CD4-positive, alpha-beta T cell treated with Interleukin-1 beta for 1 hour (primary cell): ENCODE measurements at regions not wholly inside any gene's neighbourhood (a gene's known extent, or its start where the extent isn't known, plus 50 kb on each side); places are given as distances from the start of the nearest gene placed in this dataset.

Experiments used
- DNase-seq, 2 donors: peaks; one replicate each; pipeline ENCODE4 v3.0.0-alpha.2; 2020 to 2022

DNA sequence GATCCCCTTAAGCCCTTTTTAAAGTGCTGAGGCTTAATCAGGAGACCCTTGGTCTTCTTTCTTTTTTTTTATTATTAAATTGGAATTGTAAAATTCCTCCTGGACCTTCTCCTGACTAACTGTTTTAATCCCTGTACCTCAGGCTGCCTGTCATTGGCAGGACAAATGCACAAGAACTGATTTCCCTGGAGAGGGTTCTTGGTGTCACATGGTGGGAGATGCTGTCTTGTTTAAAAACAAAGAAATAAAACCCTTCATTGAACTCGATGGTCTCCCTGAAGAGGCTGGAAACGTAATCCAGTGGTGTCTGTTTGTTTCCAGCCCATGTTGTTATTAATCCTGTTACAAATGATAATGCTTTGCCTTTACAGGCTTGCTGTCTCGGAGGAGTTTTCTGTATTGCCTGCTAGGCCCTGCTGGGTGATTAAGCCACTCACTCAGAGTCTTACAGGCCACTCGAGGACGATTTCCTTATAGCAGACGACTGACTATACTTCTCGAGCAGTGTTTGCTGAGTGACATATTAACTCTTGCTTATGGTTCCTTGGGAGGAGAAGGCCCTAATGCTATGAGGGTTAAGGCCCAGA is 100.5 kb upstream of the MGAT5 start:
- DNase-seq: no peak

DNA sequence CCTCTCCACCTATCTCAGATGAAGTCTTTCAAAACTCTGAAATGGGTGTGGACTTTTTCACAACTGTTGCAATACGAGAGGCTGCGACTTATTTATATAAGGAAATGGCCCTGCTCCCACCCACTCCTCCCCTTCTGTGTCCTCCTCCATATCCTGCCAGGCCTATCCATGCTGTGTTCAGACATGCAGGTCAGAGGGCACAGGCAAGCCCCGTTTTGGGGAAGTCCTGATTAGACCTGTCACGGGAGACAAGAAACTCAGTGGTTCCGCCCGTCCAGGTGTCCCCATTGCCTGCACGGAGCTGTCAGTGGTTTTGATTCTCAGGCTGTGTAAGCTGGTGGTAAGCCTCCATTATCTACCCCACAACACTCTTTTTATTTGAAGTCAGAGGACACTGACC is 99.6 kb upstream of the MGAT5 start:
- DNase-seq: peak in 1 of 2 donors; percentile 27

DNA sequence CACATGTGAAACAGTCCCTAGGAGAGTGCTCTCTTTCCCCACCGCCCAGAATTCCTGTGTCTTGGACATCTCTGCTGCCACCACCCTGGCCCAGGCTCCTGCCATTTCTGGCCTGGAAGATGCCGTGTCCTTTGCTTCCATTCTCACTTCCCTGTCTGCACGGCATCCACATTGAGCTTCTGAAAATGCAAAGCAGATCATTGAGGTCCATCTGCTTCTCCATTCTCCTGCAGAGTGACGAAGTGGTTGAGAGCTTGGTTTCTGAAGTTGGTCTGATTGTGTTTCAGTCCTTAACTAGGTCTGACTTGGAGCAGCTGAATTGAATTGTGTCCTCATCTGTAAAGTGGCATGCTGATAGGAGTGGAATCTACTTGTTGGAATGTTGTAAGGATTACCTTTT is 98.7 kb upstream of the MGAT5 start:
- peak in 1 of 2 donors; percentile 9 for DNase-seq

DNA sequence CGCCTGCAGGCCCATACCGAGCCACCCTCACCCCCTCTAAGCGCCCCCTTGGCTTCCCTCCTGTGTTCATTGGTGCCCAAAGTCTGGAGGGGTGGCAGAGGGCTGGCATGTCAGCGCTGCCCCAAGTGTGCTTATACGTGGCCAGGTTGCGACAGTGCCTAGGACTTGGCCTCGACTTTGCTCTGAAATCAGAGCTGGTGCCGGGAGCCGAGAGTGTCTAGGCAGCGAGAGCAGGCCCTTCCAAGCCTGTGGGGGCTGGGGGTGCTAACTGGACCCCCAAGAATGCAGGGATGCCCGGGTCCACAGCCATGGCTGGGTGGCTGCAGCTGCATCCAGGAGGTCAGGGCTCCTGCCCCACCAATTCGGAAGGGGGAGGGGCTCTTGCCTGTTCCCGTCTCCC is 95.6 kb upstream of the MGAT5 start:
- DNase-seq: no peak

DNA sequence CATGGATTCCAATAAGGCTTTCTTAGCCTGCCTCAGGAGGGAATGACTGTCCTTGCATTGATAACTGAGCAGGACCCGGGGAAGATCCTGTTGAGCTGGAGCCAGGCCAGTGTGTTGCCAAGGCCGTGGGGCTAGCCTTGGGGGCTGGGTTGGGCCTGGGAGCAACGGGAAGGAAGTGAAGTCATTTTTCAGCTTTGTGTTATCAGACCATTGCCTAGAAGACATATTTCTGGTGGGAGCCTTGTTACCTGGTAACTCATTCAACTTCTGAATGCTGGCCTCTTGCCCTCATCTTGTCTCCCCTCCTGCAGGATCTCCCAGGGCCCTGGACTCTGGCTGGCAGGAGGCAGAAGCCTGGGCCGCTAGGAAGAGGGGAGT is 92.7 kb upstream of the MGAT5 start:
- no peak for DNase-seq

DNA sequence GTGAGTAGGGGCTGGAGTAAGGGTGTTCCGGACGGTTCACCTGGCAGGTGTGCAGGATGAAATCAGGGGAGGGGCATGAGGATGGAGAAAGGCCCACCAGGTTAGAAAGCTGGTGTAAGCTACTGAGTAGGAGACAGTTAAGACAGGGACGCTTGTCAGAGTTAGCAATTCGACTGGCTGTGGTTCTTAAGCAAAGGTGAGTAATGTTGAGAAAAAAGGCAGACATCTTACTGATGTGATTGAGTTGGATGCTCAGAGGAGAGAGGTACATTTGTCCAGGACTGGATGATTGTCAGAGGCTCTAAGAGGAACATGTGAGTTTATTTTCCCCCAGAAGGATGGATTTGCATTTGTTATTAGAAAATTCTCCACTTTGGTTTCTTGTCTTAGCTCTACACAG is 90.5 kb upstream of the MGAT5 start:
- DNase-seq: no peak

DNA sequence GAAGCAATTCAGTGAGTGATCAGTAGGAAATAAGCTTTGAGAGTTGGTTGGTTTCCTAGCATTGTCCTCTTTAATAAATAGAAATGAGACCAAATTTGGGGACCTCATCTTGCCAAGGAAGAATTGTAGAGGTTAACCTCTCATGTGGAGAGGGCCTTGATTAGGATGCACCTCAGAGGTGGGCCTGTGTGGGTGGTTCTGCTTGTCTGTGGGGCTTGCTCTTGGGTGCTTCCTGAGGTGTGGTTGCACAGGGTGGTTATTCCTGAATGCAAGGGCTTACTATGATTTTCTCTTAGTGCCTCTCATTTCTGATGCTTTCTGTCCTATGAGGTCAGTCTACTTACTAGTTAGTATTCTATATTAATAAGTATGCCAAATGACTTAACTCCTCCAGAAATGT is 89.6 kb upstream of the MGAT5 start:
- DNase-seq: no peak

DNA sequence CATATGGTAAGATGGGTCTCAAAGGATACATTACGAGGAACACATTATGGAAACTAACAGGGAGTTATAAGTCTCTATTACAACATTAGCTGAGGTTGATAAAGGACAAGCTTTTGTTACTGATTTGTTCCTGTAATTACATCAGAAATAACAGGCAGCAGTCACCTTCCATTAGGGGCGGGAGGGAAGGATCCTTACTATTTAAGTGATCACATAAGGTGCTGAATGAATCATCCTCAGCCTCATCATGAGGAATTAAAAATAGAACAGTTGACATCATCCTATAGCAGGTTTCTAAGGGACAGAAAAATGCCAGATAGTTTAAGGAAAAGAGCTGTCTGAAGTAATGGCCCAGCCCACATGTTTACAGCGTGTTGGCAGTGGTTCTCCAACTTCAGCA is 86.9 kb upstream of the MGAT5 start:
- DNase-seq: no peak

DNA sequence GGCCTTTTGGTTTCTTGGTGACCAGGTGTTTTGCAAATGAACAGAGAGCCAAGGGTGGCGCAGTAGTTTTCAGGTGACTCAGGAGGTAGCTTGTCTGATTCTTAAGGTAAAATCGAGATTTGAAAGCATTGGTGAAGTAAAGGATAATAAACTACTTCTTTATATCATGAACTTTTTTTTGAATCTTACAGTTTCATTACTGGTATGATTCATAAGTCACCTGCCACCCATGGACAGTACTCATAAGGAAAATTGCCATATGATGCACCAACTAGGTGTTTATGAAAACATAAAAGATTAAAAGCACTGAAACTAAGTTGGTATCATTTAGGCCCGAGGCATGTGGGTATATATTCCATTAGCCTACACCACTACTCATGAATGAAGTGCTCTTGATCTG is 84.1 kb upstream of the MGAT5 start:
- no peak for DNase-seq

DNA sequence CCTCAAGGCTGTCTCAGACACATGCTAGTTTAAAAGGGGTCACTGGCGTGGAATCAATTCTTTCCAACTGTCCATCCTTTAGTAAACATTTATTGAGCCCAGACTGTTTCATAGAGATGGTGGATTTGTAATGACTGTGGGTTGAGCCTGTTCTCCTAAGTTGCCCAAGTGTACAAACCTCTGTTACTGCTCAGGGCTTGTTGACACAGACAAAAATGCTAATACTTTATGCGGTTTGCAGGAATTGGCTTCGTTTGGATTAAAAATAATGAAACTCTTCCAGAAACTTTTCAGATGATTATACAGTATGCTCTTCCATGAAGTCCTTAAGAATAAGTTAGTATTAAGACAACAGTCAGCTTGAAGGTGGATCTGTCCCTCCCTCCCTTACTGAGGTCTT is 83.6 kb upstream of the MGAT5 start:
- no peak for DNase-seq

DNA sequence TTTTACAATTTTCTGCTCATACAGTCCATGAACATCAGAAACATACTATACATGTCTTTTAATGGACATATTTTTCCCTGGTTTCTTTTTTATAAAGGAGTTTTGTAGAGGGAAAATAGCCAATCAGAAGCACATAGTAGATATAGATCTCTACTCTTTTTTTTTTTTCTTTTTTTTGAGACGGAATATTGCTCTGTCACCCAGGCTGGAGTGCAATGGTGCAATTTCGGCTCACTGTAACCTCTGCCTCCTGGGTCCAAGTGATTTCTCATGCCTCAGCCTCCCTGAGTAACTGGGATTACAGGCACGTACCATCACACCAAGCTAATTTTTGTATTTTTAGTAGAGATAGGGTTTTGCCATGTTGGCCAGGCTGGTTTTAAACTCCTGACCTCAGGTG is 83.2 kb upstream of the MGAT5 start:
- DNase-seq: no peak

DNA sequence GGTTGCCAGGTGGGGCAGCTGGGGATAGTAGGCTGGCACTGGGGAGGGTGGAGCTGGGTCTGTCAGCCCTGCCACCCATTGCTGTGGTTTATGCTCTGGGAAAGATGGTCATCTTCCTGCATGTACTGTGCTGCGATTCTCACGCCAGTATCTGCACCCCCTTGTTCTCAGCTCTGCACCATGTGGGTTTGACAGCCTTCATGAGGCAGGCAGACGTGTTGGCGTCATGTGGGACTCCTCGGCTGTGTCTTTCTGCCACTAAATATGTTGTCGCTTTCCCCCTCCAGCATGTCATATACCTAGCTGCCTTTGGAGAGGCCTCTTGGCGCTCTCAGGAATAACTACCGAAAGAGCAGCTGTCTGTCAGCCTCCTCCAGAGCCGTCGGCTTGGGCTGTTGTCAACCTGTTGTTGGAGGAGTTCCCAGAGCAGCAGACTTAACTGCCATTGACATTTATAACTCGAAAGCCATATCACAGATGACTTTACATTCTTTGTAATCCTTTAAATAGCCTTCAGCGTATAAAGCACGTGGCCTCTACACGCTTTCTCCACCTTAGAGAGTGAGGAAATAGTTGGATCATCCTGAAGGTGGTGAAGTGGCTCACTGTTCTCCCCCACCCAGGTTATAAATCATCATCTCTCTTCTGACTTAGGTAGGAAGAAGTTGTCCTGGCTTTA is 80.4 kb upstream of the MGAT5 start:
- DNase-seq: no peak

DNA sequence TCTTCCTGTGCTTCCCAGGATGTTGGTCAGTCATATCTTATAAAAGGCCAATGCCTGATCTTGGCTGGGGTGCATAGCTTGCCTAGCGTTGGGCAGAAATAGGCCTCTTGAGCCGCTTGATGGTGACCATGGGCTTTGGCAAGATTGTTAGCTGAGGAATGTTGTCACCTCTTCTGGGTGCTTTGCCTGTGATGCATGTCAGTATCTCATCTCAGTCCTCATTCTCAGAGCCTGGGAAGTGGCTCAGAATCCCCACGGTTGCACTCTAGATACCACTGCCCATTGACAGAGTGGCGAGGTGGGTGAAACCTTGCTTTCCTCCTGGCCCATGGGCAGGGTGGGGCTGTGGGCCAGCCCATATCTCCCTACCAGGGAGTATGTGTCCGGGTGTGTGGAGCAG is 79.2 kb upstream of the MGAT5 start:
- no peak for DNase-seq

DNA sequence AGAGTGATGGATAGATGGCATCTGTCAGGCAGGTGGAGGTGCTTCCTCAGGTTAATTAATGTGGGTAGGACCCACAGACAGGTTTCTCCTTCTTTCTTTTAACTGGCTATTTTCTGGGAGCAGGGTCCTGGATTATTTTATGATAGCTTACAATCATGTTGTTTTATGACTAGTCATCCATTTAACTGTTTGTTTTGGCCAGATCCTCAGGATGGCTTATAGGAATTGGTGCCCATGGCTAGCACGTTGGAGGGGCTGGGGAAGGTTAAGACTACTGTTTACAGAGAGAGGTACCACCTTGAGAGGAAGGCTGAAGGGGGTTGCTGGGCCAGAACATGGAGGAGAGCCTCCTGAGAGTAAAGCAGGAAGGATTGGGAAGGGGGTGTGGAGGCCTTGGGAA is 78.0 kb upstream of the MGAT5 start:
- no peak for DNase-seq

DNA sequence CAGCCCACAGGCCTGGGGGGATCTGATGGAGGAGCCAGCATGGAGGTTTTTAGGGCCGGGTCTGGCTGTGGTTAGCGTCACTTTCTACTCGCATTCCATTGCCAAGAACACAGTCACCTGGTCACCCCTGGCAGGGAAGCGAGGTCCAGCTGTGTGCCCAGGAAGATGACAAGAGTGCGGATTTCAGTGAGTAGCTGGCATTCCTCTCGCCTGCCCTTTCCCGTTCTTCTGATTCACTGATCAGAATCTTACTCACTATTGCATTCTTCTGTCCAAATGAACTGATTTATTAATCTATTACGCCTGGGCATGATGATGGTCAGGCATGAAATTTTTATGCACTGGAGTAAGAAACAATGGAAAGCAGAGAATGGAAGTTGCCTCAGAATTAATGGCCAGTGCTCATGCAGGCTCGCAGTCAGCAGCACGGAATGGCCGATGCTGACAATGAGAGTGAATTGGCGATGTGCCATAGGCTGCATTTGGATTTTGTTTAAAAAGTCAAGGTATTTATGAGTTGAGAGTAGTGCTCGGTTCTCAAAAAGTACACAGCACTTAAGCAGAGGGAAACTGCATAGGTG is 76.4 kb upstream of the MGAT5 start:
- DNase-seq: no peak

DNA sequence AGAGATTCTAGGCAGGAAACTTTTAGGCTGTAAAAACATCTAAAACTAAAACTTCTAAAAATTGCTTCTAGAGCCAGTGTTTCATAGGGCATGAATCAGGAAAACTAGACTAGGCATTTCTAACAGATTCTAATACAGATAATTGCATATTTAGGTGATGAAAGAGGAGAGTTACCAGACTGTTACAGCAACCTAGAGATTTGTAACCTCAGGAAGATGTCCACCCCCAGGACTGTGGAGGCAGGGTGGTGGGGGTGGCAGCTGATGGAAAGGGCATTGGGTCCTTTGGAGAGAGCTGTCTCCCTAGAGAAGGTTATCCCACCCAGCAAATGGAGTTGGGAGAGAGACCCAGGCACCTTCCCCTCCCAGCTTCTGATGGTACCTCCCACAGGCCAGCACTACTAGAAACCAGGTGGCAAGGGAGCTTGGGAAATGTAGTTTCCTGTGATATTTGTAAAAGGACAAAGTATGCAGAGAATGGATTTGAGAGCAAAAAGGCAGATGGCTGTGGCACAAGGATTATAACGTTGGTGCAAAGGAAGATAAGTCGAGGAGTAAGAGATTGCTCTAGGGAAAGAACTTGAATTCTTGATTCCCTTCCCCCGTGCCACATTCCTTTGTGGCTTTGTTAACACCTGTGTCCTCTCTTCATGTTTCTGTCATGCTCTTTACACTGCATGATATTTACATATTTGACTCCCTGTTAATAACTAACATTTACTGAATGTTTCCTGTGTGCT is 75.6 kb upstream of the MGAT5 start:
- peak in 1 of 2 donors; percentile 15 for DNase-seq

DNA sequence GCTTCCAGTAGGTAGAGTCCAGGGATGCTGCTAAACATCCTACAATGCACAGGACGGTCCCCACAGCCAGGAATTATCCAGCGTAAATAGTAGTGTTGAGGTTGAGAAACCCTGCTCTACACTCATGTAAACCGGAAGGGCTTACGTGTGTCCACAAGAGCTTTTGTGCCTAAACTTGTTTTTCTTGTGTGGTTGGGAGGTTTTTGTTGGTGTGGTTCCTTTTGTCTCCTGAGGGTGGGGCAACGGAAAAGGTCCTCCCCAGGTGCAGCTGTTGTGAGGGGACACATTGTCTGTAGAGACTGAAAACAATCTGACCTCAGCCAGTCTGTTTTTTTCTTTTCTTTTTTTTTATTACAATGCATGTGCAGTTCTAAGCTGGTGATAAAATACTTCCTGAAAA is 72.7 kb upstream of the MGAT5 start:
- DNase-seq: peak; percentile 72

DNA sequence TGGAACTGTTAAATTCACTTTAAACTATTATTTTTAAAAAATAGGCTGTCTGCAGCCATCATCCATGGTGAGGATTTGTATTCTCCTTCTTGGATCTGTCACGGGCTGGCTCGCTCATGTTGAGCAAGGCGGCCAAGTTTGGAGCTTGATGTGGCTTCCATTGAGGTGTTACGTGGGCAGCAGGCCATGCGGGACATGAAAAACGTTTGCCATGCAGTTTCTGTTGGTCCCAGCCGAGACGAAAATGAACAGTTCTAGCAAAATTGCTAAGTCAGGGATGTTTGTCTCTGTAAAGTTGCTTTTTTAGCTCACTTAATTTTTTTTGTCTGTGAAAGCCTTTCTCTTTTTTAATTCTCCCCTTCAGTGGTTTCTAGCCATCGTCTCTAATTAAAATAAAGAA is 70.2 kb upstream of the MGAT5 start:
- DNase-seq: no peak

DNA sequence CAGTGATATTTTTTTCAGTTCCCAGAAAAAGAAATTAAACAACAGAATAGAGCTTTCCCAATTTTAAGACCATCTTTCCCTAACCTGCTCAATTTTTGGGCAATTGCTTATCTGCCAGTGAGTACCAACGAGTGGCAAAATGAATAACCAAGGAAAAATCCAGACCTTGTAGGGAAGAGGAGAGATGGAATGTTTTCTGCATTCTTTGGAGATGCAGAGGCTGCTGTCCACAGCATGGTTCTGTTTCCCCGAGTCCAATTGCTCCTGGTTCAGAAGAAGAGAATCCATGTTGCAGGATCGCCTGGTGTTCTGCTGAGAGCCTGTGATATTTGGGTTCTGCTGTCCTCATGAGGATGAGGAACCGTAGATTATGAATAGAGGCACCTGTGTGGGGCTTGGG is 68.2 kb upstream of the MGAT5 start:
- DNase-seq: no peak

DNA sequence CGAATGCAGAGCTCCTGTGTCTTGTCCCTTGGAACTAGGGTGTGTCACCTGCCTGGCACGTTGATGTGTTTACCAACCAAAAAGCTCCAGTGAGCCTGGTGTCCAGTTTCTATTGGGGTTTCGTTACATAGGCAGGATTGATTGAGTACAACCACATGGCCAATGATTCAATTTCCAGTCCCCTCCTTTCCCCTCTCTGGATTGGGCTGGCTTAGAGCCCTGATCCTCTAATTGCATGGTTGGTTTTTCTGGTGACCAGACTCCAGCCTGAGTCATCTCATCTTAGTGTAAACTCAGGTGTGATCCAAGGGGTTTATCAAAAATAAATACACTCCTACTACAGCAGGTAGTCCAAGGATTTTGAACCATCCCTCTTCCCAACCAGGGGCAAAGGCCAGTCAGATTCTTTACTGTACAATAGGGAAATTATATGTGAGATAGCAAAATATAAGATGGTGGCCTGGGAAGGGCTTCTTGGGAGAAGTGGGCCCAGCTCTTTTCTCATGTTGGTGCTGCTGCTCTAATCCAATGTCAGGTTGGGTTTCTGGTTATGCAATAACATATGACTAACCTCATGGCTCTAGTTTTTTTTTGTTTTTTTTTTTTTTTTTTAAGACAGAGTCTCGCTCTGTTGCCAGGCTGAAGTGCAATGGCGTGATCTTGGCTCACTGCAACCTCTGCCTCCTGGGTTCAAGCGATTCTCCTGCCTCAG is 64.7 kb upstream of the MGAT5 start:
- DNase-seq: no peak

DNA sequence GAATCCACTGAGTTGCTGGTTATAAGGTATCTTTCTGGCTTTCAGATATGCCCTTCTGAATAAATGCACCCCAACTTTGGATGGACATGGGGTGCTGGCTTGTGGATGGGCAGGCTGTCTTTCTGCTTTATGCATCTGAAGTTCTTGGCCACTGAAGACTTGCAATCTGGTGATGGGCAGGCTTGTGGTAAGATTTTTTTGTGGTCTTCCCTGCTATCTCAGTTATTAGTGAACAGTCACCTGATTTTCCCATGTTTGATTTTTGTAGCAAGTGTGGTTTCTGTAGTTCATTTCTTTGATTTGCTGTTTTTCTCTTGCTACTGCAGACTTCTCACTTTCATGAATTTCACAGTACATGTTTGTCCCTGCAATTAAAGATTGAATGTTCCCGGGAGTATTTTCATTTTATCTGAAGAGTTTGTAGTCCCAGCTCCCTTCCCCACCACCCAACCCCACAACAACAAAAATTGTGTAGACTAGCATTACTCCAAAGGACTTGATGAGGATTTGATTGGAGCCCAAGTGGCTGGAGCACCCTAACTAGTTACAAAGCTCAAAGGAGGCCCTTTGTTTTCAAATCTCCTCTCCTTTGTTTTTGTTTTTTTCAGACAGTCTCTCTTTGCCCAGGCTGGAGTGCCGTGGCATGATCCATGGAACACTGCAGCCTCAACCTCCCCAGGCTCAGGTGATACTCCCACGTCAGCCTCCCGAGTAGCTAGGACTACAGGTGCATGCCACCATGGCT is 63.6 kb upstream of the MGAT5 start:
- no peak for DNase-seq

DNA sequence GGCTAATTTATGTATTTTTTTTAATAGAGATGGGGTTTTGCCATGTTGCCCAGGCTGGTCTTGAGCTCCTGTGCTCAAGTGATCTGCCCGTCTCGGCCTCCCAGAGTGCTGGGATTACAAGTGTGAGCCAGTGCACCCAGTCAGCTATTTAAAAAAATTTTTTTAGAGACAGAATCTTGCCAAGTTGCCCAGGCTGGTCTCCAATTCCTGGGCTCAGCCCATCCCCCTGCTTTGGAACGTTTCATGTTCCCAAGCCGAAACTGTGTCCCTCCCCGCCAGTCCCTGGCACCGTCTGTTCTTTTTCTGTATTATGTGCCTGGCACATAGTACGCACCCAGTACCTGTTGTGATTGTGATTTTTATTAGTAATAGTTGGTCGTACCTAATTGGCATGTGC is 63.1 kb upstream of the MGAT5 start:
- no peak for DNase-seq

DNA sequence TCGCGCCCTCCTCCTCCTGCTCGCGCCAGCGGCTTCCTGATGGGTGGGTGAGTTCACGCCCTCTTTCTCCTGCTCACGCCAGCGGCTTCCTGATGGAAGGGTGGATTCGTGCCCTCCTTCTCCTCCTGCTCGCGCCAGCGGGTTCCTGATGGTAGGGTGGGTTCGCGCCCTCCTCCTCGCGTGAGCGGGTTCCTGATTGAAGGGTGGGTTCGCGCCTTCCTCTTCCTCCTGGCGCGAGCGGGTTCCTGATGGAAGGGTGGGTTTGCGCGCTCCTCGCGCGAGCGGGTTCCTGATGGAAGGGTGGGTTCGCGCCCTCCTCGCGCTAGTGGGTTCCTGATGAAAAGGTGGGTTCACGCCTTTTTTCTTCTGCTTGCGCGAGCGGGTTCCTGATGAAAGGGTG is 62.0 kb upstream of the MGAT5 start:
- no peak for DNase-seq
